Duodenal mucosa (tissue), 2 donors: ENCODE measurements at regions not wholly inside any gene's neighbourhood (a gene's known extent, or its start where the extent isn't known, plus 50 kb on each side); places are given as distances from the start of the nearest gene placed in this dataset.

ENCODE experiments used
- H3K27ac ChIP-seq: one replicate; pipeline ENCODE4 v1.7.0; 2013; ENCODE audit warnings: low read depth, low read length
- H3K27me3 ChIP-seq, 2 donors: one replicate each; pipeline ENCODE4 v1.7.0; 2013; ENCODE audit warnings: low read length in 2 of 2, control low read depth in 1 of 2; ENCODE audit not compliant: insufficient read depth in 2 of 2, control insufficient read depth in 1 of 2
- H3K36me3 ChIP-seq, 2 donors: one replicate each; pipeline ENCODE4 v1.7.0; 2013; ENCODE audit warnings: low read length in 2 of 2, control low read depth in 1 of 2; ENCODE audit not compliant: insufficient read depth in 2 of 2, control insufficient read depth in 1 of 2
- H3K4me1 ChIP-seq, 2 donors: one replicate each; pipeline ENCODE4 v1.7.0; 2013; ENCODE audit warnings: low read length in 2 of 2, control low read depth in 1 of 2; ENCODE audit not compliant: insufficient read depth in 2 of 2, control insufficient read depth in 1 of 2
- H3K4me3 ChIP-seq, 2 donors: one replicate each; pipeline ENCODE4 v1.7.0; 2013; ENCODE audit warnings: low read length in 2 of 2, low read depth in 1 of 2
- H3K9ac ChIP-seq, 2 donors: one replicate each; pipeline ENCODE4 v1.7.0; 2013; ENCODE audit warnings: low read length in 2 of 2, low read depth in 1 of 2
- H3K9me3 ChIP-seq, 2 donors: one replicate each; pipeline ENCODE4 v1.7.0; 2013; ENCODE audit warnings: low read length in 2 of 2, control low read depth in 1 of 2; ENCODE audit not compliant: control insufficient read depth in 1 of 2

GRCh38 chr5:96219580-96220281 lies 213.3 kb downstream of the PCSK1 start:
- Histone ChIP-seq H3K27me3 (no peaks in the 10 kb centered on the region), H3K36me3 (no peaks in the 10 kb centered on the region), H3K9me3 (no peaks in the 10 kb centered on the region), H3K27ac (no peak overlapping the region), H3K4me1 (peaks cover 0 to 4% of the 10 kb centered on the region in 2 donors), H3K9ac (no peak overlapping the region), H3K4me3 (no peak overlapping the region)

- no peaks in the 10 kb centered on the region for H3K9me3 ChIP-seq
- no peaks in the 10 kb centered on the region for H3K27me3 ChIP-seq
- no peak overlapping the region for H3K27ac ChIP-seq
- no peak overlapping the region for H3K4me3 ChIP-seq
- H3K9ac ChIP-seq = no peak overlapping the region
- H3K36me3 ChIP-seq = no peaks in the 10 kb centered on the region
- peaks cover 0 to 7% of the 10 kb centered on the region in 2 donors for H3K4me1 ChIP-seq
These were observed 214.4 kb downstream of the PCSK1 start for GRCh38 chr5:96218653-96219052.

GRCh38 chr5:96214442-96215197 lies 218.4 kb downstream of the PCSK1 start:
- no peak overlapping the region for H3K4me3 ChIP-seq
- no peak overlapping the region for H3K27ac ChIP-seq
- no peaks in the 10 kb centered on the region for H3K9me3 ChIP-seq
- no peak overlapping the region for H3K9ac ChIP-seq
- peaks cover 0 to 7% of the 10 kb centered on the region in 2 donors for H3K4me1 ChIP-seq
- H3K36me3 ChIP-seq = no peaks in the 10 kb centered on the region
- H3K27me3 ChIP-seq = no peaks in the 10 kb centered on the region

- no peaks in the 10 kb centered on the region for H3K36me3 ChIP-seq
- H3K9me3 ChIP-seq = peaks cover 0 to 4% of the 10 kb centered on the region in 2 donors
- H3K4me3 ChIP-seq = no peak overlapping the region
- H3K27ac ChIP-seq = no peak overlapping the region
- no peaks in the 10 kb centered on the region for H3K27me3 ChIP-seq
- peaks cover 0 to 4% of the 10 kb centered on the region in 2 donors for H3K4me1 ChIP-seq
- H3K9ac ChIP-seq = no peak overlapping the region
These were observed 223.2 kb downstream of the PCSK1 start for GRCh38 chr5:96209829-96210228.

GRCh38 chr5:96207420-96207819 lies 225.6 kb downstream of the PCSK1 start:
- Histone ChIP-seq H3K36me3 (no peaks in the 10 kb centered on the region), H3K27me3 (no peaks in the 10 kb centered on the region), H3K9ac (no peak overlapping the region), H3K4me1 (peaks cover 0 to 3% of the 10 kb centered on the region in 2 donors), H3K27ac (no peak overlapping the region), H3K9me3 (peaks cover 0 to 4% of the 10 kb centered on the region in 2 donors), H3K4me3 (no peak overlapping the region)

- no peak overlapping the region for H3K9ac ChIP-seq
- H3K4me3 ChIP-seq = no peak overlapping the region
- H3K9me3 ChIP-seq = peaks cover 0 to 4% of the 10 kb centered on the region in 2 donors
- H3K27me3 ChIP-seq = no peaks in the 10 kb centered on the region
- H3K27ac ChIP-seq = no peak overlapping the region
- no peaks in the 10 kb centered on the region for H3K36me3 ChIP-seq
- H3K4me1 ChIP-seq = peaks cover 8 to 17% of the 10 kb centered on the region in 2 donors
These were observed 229.3 kb downstream of the PCSK1 start for GRCh38 chr5:96203761-96204160.

- H3K27me3 ChIP-seq = no peaks in the 10 kb centered on the region
- peaks cover 8 to 22% of the 10 kb centered on the region in 2 donors for H3K4me1 ChIP-seq
- H3K4me3 ChIP-seq = no peak overlapping the region
- no peaks in the 10 kb centered on the region for H3K36me3 ChIP-seq
- no peak overlapping the region for H3K27ac ChIP-seq
- no peaks in the 10 kb centered on the region for H3K9me3 ChIP-seq
- no peak overlapping the region for H3K9ac ChIP-seq
These were observed 231.5 kb downstream of the PCSK1 start for GRCh38 chr5:96201503-96201902.

GRCh38 chr5:96200641-96201040 lies 232.4 kb downstream of the PCSK1 start:
- H3K27me3 ChIP-seq = no peaks in the 10 kb centered on the region
- peaks cover 8 to 22% of the 10 kb centered on the region in 2 donors for H3K4me1 ChIP-seq
- no peaks in the 10 kb centered on the region for H3K36me3 ChIP-seq
- H3K27ac ChIP-seq = no peak overlapping the region
- peak overlapping the region in 1 of 2 donors; percentile 50 for H3K4me3 ChIP-seq
- no peaks in the 10 kb centered on the region for H3K9me3 ChIP-seq
- H3K9ac ChIP-seq = no peak overlapping the region

- H3K27ac ChIP-seq = no peak overlapping the region
- peaks cover 8 to 22% of the 10 kb centered on the region in 2 donors for H3K4me1 ChIP-seq
- peak overlapping the region; percentile 11 to 50 for H3K4me3 ChIP-seq
- H3K27me3 ChIP-seq = no peaks in the 10 kb centered on the region
- peak overlapping the region in 1 of 2 donors; percentile 13 for H3K9ac ChIP-seq
- no peaks in the 10 kb centered on the region for H3K36me3 ChIP-seq
- H3K9me3 ChIP-seq = no peaks in the 10 kb centered on the region
These were observed 233.3 kb downstream of the PCSK1 start for GRCh38 chr5:96199713-96200183.

- Histone ChIP-seq H3K4me3 (no peak overlapping the region), H3K9me3 (no peaks in the 10 kb centered on the region), H3K36me3 (no peaks in the 10 kb centered on the region), H3K4me1 (peaks cover 10 to 27% of the 10 kb centered on the region in 2 donors), H3K27ac (no peak overlapping the region), H3K27me3 (no peaks in the 10 kb centered on the region), H3K9ac (no peak overlapping the region)
These were observed 234.5 kb downstream of the PCSK1 start for GRCh38 chr5:96198356-96199058.
